ENCODE measurements at regions not wholly inside any gene's neighbourhood (a gene's known extent, or its start where the extent isn't known, plus 50 kb on each side); places are given as distances from the start of the nearest gene placed in this dataset.
"Not testable (repeated sequence)": the region's sequence is repeated elsewhere in the genome, so short reads cannot be mapped to it uniquely, and the experiment has no call there.

DNA sequence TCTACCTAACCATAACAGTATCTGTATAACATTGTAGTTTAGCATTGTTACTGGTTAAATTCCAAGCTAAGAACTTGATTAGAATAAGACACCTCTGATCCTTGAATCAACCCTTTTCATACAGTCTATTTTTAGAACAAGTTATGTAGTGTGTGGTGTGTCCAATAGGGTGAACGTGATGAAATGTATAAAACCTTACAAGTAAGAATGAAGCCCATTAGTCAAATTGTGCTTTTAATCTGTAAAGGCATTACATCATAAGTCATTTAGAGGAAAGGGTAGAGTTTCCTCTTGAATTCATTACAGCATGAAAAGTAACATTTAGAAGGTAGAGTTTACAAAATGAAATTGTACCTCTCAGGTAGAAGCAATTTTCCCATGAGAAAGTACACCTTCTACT is 479.2 kb downstream of the LTN1 start:
- DNase-seq, result no peak

- no peak for DNase-seq
Measured at GRCh38 chr21:28509031-28509430, 483.6 kb downstream of the LTN1 start.

- no peak for DNase-seq
Measured at GRCh38 chr21:28508126-28508525, 484.6 kb downstream of the LTN1 start.

DNA sequence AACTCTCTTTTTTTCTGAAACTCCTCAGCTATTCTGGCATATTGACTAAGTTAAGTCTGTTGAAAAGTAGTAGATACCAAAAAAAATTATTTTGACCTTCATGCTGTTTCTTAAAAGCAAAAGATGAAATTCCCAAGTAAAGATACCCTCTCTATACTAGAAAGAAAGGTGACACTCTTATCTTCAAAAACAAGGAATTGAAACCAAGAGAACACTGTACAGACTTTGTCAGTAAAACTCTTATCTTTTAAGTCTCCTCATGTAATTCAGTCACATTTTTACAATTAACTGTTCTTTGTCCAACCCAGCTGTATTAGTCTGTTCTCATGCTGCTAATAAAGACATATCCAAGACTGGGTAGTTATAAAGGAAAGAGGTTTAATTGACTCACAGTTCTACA is 496.2 kb downstream of the LTN1 start:
- no peak for DNase-seq

GRCh38 chr21:28492127-28492526 is 500.6 kb downstream of the LTN1 start:
- no peak for DNase-seq

GRCh38 chr21:28489821-28490350 is 502.8 kb downstream of the LTN1 start:
- no peak for DNase-seq

- no peak for DNase-seq
Measured at GRCh38 chr21:28489162-28489561, 503.5 kb downstream of the LTN1 start.

- DNase-seq, result no peak
Measured at GRCh38 chr21:28487455-28488070, 505.1 kb downstream of the LTN1 start.

GRCh38 chr21:28485301-28486022 is 507.2 kb downstream of the LTN1 start:
- DNase-seq, result no peak

DNA sequence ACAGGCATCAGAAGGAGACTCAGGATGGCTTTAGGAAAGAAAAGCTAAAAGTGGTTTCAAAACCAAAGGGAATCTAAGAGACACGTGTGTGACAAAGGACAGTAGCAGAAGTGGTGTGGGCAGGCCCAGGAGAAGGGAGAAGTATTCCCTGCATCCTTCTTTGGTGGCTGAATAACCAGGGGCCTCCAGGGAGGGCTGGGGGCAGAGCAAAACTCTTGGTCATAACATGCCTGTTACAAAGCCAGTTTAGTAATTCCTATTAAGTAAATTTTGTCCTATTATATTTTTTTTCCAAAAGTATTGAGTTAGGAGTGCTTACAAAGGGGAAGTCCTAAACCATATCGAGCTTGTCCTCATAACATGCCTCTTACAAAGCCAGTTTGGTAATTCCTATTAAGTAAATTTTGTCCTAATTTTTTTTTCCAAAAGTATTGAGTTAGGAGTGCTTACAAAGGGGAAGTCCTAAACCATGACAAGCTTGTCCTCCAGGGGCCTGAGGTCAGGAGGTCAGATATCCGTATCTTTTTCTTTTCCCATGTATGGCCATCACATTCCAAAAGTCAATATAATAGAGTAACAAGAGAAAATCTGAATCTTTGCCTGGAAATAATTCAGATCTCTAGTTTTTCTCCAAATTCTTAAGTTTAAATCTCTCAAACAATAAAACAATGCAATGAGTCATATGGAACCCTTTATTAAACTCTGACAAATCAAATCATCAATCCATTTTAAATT is 509.2 kb downstream of the LTN1 start:
- no peak for DNase-seq

DNA sequence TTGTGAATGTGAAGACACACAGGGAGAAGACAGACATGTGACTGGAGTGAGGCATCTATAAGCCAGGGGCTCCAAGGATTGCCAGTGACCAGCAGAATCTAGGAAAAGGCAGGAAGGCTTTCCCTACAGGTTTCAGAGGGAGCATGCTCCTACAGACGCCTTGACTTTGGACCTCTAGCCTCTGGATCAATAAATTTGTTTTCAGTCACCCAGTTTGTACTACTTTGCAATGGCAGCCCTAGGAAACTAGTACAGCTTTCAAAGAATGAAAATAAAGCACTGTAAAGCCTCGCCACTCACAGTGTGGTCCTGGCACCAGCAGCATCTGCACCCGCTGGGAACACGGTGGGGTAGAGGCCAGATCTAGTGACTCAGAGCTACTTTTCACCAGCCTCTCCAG is 510.0 kb downstream of the LTN1 start:
- DNase-seq, result no peak

- no peak for DNase-seq
Measured at GRCh38 chr21:28480470-28480869, 512.2 kb downstream of the LTN1 start.

GRCh38 chr21:28473530-28474220 is 519.0 kb downstream of the LTN1 start:
- no peak for DNase-seq

- DNase-seq, result not testable (repeated sequence)
Measured at GRCh38 chr21:28472543-28472942, 520.1 kb downstream of the LTN1 start.

- DNase-seq, result no peak
Measured at GRCh38 chr21:28464988-28465387, 527.7 kb downstream of the LTN1 start.

DNA sequence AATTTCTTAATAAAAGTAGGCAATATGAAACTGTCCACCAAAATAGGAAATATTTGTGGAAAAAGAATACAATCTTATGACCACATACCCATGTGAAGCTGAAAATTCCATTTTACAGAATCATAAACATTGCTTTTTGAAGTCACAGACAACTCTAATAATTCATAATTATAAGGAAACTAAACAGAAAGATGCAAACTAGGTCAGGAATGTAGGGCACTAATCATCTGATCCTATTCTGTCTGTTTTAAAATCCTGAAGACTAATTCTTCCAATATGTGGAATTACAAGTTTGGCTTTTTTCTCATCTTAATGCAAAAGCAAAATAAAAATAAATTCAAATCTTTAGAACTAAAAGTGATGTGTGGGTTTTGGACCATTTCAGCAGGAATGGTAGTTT is 528.6 kb downstream of the LTN1 start:
- DNase-seq, result no peak

DNA sequence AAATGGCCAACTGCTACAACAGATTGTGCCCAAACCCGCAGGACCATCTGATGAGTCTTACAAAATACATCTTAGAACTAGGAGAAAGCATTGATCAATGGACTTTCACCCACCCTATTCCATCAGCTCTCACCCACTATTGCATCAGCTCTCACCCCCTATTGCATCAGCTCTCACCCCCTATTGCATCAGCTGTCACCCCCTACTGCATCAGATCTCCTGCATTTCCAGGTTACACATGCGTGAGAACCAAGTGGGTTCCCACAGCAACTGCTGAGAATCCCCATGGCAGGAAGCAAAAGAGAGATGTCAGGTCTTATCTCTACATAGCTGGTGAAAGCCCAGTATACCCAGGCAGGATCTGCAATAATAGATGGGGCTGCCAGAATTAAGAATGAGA is 533.5 kb downstream of the LTN1 start:
- no peak for DNase-seq

DNA sequence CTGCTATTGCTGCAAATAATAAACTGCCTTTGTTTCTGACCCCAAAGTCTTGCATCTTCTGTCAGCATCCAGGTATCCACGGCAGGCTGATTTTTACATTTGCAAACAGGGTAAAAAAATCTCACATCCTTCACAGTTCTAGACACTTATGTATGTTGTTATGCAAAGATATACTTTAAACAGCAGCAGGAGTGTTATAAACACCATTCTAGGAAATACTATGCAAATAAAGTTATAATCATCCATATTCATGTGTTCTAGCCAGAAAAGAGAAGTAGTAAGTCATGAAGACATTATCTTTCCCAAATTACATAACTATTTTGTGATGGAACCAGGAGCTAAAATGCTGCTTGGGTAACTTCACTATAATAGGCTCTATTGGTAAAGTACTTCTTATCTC is 534.2 kb downstream of the LTN1 start:
- DNase-seq, result no peak

GRCh38 chr21:28455253-28455600 is 537.5 kb downstream of the LTN1 start:
- DNase-seq, result no peak

DNA sequence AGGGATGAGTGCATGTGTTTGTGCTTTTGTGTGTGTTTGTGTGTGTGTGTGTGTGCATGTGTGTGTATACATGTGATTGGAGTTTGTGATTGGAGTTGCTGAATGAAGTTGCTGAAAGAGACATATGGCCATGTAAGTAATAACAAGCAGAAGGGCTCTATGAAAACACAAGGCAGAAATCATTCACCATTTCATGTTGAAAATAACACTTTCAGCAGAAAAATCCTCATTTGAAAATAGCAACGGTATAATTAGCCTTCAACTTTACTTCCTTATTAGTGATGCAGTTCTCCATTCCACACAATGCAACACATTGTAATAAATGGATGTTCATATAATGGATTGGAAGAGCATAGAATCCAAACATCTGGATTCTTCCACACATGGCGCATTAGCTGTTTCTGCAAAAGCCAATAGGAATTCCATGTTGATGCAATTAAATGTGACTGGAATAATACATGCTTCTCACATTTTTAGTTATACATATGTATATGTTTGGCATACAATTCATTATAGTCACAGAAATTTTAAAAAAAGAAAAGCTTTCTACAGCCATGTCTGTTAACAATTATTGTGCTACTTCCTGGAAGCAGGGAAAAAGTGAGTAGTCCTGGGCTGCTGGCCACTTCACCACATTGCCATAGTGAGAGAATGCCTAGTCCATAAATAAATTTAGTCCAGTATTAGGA is 538.0 kb downstream of the LTN1 start:
- no peak for DNase-seq

GRCh38 chr21:28447462-28447861 is 545.2 kb downstream of the LTN1 start:
- no peak for DNase-seq

DNA sequence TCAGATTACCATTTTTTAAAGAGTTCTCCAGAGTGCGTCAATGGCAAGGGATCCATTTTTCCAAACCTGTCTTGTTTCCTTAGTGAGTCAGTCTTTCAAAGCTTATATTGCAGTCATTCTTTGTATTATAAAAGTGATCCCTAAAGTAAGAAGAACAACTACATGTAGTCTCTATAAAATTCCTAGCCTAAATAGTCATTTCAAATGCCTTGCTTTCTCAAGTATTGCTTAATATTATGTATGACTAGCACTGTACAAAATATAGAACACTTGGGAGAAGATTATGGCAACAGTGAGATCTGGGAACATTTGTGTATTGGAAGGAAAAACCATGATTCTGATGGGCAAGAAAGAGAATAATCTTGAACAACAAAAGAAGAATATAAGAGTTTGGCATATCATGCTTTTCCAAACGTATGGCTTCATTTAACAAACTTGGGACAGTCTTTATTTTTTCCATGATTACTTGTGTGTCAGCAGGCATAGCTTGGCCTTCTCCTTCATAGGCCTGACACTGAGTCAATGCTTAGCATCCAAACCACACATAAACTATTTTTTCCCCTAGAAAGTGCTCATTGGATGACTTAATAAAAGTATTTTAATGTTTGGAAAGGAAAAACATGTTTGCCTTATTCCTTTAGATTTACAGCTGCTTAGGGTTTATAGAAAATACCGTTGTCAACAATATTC is 547.4 kb downstream of the LTN1 start:
- no peak for DNase-seq

Data from activated CD4-positive, alpha-beta T cell treated with anti-CD3 and anti-CD28 coated beads, Interleukin-2, amount 50 U/mL, for 4 hours (primary cell).